ENCODE measurements at regions not wholly inside any gene's neighbourhood (a gene's known extent, or its start where the extent isn't known, plus 50 kb on each side); places are given as distances from the start of the nearest gene placed in this dataset.

GRCh38 chr5:54713923-54714581, 196.5 kb downstream of the SNX18 start:
- DNase-seq (ENCODE audit: low spot score), result no peak

- DNase-seq (ENCODE audit: low spot score), result no peak
Measured at GRCh38 chr5:54709096-54709495, 191.5 kb downstream of the SNX18 start.

GRCh38 chr5:54707841-54708240, 190.3 kb downstream of the SNX18 start:
- no peak for DNase-seq (ENCODE audit: low spot score)

GRCh38 chr5:54705994-54706653, 188.6 kb downstream of the SNX18 start:
- no peak for DNase-seq (ENCODE audit: low spot score)

GRCh38 chr5:54704825-54705224, 187.3 kb downstream of the SNX18 start:
- DNase-seq (ENCODE audit: low spot score), result no peak

GRCh38 chr5:54704333-54704732, 186.8 kb downstream of the SNX18 start:
- no peak for DNase-seq (ENCODE audit: low spot score)

- DNase-seq (ENCODE audit: low spot score), result no peak
Measured at GRCh38 chr5:54703565-54704255, 186.2 kb downstream of the SNX18 start.

- no peak for DNase-seq (ENCODE audit: low spot score)
Measured at GRCh38 chr5:54703133-54703532, 185.6 kb downstream of the SNX18 start.

- DNase-seq (ENCODE audit: low spot score), result no peak
Measured at GRCh38 chr5:54702470-54702869, 184.9 kb downstream of the SNX18 start.

GRCh38 chr5:54700986-54701578, 183.5 kb downstream of the SNX18 start:
- DNase-seq (ENCODE audit: low spot score), result no peak

GRCh38 chr5:54696931-54697330, 179.4 kb downstream of the SNX18 start:
- no peak for DNase-seq (ENCODE audit: low spot score)

GRCh38 chr5:54696346-54696745, 178.8 kb downstream of the SNX18 start:
- DNase-seq (ENCODE audit: low spot score), result no peak

GRCh38 chr5:54695198-54695966, 177.8 kb downstream of the SNX18 start:
- DNase-seq (ENCODE audit: low spot score), result no peak

- DNase-seq (ENCODE audit: low spot score), result no peak
Measured at GRCh38 chr5:54693936-54694657, 176.5 kb downstream of the SNX18 start.

- no peak for DNase-seq (ENCODE audit: low spot score)
Measured at GRCh38 chr5:54692631-54693030, 175.1 kb downstream of the SNX18 start.

GRCh38 chr5:54691656-54692055, 174.1 kb downstream of the SNX18 start:
- no peak for DNase-seq (ENCODE audit: low spot score)

- no peak for DNase-seq (ENCODE audit: low spot score)
Measured at GRCh38 chr5:54689411-54690251, 172.1 kb downstream of the SNX18 start.

- no peak for DNase-seq (ENCODE audit: low spot score)
Measured at GRCh38 chr5:54680998-54681397, 163.4 kb downstream of the SNX18 start.

GRCh38 chr5:54679686-54680085, 162.1 kb downstream of the SNX18 start:
- DNase-seq (ENCODE audit: low spot score), result no peak

- DNase-seq (ENCODE audit: low spot score), result no peak
Measured at GRCh38 chr5:54678737-54679136, 161.2 kb downstream of the SNX18 start.
